HG03521 (cell line): ENCODE measurements at regions not wholly inside any gene's neighbourhood (a gene's known extent, or its start where the extent isn't known, plus 50 kb on each side); places are given as distances from the start of the nearest gene placed in this dataset.
"Not testable (repeated sequence)": the region's sequence is repeated elsewhere in the genome, so short reads cannot be mapped to it uniquely, and the experiment has no call there.

ENCODE experiments used
- ATAC-seq: cut with Tn5 transposase; IDR thresholded peaks from one replicate; pipeline ENCODE4 v1.9.1; 2021; ENCODE audit warnings: mild to moderate bottlenecking, moderate library complexity; ENCODE audit not compliant: unreplicated experiment

- no peak for ATAC-seq
Measured at GRCh38 chr2:234409590-234409989, 87.3 kb downstream of the ARL4C start.

- no peak for ATAC-seq
Measured at GRCh38 chr2:234406085-234406484, 90.8 kb downstream of the ARL4C start.

GRCh38 chr2:234405462-234405861, 91.4 kb downstream of the ARL4C start:
- no peak for ATAC-seq

- no peak for ATAC-seq
Measured at GRCh38 chr2:234404957-234405356, 91.9 kb downstream of the ARL4C start.

- ATAC-seq, result no peak
Measured at GRCh38 chr2:234403751-234404150, 93.1 kb downstream of the ARL4C start.

- no peak for ATAC-seq
Measured at GRCh38 chr2:234403074-234403473, 93.8 kb downstream of the ARL4C start.

GRCh38 chr2:234401426-234401825, 95.5 kb downstream of the ARL4C start:
- ATAC-seq, result no peak

- no peak for ATAC-seq
Measured at GRCh38 chr2:234399451-234400246, 97.2 kb downstream of the ARL4C start.

- no peak for ATAC-seq
Measured at GRCh38 chr2:234398531-234398930, 98.3 kb downstream of the ARL4C start.

- no peak for ATAC-seq
Measured at GRCh38 chr2:234395891-234396420, 100.9 kb downstream of the ARL4C start.

GRCh38 chr2:234394450-234394849, 102.4 kb downstream of the ARL4C start:
- no peak for ATAC-seq

- no peak for ATAC-seq
Measured at GRCh38 chr2:234393354-234393753, 103.5 kb downstream of the ARL4C start.

- no peak for ATAC-seq
Measured at GRCh38 chr2:234392041-234392615, 104.8 kb downstream of the ARL4C start.

GRCh38 chr2:234391625-234392024, 105.3 kb downstream of the ARL4C start:
- no peak for ATAC-seq

GRCh38 chr2:234389661-234390060, 107.2 kb downstream of the ARL4C start:
- ATAC-seq, result not testable (repeated sequence)

- ATAC-seq, result no peak
Measured at GRCh38 chr2:234388591-234388990, 108.3 kb downstream of the ARL4C start.

GRCh38 chr2:234386971-234387370, 109.9 kb downstream of the ARL4C start:
- ATAC-seq, result no peak

- no peak for ATAC-seq
Measured at GRCh38 chr2:234382131-234382530, 114.8 kb downstream of the ARL4C start.

- ATAC-seq, result not testable (repeated sequence)
Measured at GRCh38 chr2:234378958-234379357, 117.9 kb downstream of the ARL4C start.

GRCh38 chr2:234378440-234378839, 118.4 kb downstream of the ARL4C start:
- no peak for ATAC-seq

- ATAC-seq, result no peak
Measured at GRCh38 chr2:234377761-234378391, 119.0 kb downstream of the ARL4C start.

- ATAC-seq, result no peak
Measured at GRCh38 chr2:234376229-234376628, 120.7 kb downstream of the ARL4C start.
